ENCODE measurements at regions not wholly inside any gene's neighbourhood (a gene's known extent, or its start where the extent isn't known, plus 50 kb on each side); places are given as distances from the start of the nearest gene placed in this dataset.

DNA sequence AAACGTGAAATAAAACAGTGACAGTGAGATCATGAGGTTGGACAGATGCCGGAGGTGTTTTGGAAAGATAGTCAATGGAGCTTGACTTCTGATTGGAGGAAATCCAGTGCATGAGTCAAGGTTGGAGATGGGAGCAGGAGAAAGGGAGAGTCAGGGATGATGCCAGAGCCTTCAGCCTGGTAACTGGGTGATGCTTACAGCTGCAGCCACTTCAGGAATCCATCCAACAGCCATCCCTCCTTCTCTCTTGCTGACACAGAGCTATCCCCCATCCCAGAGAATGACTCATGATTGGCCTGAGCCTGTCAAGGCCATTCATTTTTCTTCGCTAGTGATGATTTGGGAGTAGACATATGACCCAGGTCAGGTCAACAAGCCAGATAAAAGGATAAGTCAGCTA is 112.8 kb downstream of the SAMD5 start:
- no peak for DNase-seq

GRCh38 chr6:147621961-147622360 is 113.5 kb downstream of the SAMD5 start:
- no peak for DNase-seq

DNA sequence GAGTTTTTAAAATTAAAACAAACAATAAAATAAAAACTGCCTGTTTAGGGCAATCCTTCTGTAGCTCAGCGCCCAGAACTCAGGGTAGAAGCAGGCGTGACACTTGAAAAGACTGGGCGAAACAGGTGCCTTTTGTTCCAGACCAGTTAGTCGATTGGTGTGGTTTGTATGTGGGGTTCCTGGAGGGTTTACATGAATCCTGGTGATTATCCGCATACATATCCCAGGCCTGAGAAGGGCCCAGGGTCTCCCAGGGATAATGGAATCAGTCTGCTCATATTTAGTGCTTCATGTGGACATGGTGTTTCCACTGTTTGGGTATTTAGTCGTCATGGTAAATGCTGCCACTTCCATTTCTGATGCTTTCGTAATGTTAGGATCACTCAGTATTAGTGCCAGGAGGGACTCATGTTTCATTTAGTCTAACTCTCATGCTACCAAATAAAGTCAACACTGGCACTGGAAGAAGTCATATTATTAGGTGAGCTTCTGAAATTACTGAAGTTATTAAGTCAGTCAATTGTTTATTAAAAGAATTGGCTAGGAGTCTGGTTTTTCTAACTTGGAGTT is 116.5 kb downstream of the SAMD5 start:
- DNase-seq: no peak

GRCh38 chr6:147625946-147626345 is 117.5 kb downstream of the SAMD5 start:
- DNase-seq: no peak

GRCh38 chr6:147627411-147627810 is 118.9 kb downstream of the SAMD5 start:
- no peak for DNase-seq

DNA sequence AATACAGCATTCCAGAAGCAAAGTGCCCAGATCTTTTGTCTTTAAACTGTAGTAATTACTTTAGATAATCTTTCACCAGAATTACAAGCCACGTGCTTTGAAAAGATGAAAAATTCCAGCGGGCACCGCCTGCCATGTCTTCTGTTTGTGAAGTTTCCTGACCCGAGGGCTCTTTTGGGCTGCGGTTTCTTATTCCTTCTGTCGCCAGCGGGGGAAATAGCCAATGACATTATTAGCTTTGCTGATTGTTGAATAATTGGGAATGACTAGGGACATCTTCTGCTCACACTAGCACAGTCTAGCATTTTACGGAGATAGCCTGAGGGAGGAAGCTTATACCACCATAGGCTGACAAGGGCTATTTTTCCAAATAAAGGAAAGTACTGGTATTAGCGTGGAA is 124.7 kb downstream of the SAMD5 start:
- no peak for DNase-seq

- no peak for DNase-seq
These were observed 129.2 kb downstream of the SAMD5 start for GRCh38 chr6:147637620-147638195.

GRCh38 chr6:147639279-147639678 is 130.8 kb downstream of the SAMD5 start:
- no peak for DNase-seq

DNA sequence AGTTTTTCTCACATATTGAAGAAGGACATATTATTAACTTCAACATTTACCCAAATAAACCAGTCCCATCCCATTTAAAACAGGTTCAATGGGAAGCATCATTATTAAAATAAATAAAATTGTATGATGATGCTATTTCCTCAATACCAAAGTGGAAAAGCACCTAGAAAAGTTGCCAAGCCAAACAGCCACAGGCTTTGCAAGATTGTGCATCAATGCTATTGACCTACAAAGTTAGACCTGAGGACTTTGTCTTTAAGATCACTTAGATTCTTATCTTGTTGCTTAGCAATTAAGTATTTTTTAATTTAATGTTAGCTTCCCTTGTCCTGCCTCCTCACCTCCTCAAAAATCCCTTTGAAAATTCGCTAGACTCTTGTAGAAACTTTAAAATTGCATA is 132.1 kb downstream of the SAMD5 start:
- DNase-seq: no peak

DNA sequence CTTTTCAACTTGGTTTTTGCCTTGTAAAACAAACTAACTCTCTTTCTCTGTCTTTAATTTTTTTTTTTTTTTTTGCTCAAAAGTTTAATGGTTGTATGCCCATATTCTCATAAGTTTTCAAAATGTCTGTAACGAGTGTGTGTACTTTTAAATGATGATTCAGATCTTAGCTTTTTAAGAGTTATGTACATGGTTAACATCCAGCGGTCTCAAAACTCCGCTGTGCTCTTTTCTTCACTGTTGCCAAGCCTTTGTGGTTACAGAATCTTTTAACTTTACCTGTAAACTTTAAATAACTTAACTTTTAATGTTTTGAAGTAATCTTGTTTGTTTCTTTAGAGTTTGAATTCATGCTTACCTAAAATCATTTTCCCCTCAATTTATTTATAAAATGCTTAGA is 133.0 kb downstream of the SAMD5 start:
- DNase-seq: no peak

GRCh38 chr6:147642458-147642857 is 134.0 kb downstream of the SAMD5 start:
- DNase-seq: no peak

GRCh38 chr6:147643341-147644200 is 135.1 kb downstream of the SAMD5 start:
- no peak for DNase-seq

DNA sequence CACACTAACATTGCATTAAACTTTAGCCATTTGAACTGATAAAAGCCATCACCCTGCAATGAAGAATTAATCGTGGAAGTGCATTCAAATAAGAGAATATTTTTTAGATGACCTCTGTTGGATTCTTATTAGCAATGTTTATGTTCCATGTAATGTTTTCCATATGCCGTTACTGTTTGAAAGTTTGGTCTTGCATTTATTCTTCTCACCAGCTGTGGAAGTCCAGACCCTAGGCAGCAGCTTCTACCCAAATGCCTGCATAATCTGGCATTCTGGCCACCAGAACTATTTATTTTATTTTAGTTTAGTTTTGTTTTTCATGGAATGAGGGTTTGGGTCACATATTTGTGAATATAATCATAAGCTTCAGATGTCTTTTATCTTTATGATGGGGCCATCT is 140.4 kb downstream of the SAMD5 start:
- DNase-seq: no peak

GRCh38 chr6:147651249-147652063 is 143.0 kb downstream of the SAMD5 start:
- no peak for DNase-seq

DNA sequence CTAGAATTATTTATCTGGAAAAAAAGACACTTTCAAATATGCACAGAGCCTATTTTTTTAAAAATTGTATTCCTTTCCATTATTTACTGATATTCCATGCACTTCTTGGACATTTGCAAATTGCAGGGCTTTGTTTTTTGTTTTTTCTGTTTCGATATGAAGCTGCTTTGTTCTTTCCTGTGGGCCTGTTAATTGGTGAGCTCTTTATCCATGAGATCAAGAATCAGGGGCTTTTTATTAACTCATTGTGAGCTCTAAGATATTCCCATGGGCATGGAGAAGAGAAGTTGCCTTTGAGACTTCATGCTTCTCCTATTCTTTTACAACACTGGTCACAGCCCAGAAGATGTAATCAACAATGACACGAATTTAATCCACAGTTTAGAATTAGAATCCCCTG is 145.1 kb downstream of the SAMD5 start:
- DNase-seq: no peak

DNA sequence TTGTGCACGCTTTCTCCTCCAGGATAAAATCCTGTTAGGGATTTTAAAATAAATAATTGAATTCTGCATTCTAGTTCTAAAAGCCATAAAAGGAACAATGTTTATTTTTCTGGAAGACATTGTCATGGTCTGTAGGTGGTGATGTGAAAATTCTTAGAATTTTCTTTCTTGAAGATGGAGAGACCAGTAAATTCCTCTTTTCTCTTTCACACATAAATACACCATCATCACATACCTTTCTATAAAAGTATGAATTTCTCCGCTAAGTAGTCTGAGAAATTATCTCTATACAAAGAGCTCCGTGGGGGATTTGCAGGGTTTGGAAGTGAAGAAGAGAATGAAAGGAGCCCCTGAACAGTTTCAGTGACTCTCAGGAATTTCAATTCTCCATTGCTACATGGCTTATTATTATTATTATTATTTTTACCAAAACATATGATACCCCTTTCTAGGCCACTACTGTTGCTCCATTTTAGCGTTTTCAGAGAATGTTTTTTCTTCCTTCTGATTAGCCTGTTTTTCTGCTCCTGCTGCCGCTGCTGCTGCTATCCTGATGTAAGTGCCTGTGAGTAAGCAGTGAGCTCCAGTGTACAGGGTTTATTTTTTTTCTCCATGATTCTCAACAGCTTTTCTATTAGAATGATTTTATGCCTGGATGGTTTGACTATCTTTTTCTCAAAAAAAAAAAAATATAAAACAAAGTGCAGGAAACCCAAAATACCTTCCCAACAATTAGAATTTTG is 145.8 kb downstream of the SAMD5 start:
- no peak for DNase-seq

DNA sequence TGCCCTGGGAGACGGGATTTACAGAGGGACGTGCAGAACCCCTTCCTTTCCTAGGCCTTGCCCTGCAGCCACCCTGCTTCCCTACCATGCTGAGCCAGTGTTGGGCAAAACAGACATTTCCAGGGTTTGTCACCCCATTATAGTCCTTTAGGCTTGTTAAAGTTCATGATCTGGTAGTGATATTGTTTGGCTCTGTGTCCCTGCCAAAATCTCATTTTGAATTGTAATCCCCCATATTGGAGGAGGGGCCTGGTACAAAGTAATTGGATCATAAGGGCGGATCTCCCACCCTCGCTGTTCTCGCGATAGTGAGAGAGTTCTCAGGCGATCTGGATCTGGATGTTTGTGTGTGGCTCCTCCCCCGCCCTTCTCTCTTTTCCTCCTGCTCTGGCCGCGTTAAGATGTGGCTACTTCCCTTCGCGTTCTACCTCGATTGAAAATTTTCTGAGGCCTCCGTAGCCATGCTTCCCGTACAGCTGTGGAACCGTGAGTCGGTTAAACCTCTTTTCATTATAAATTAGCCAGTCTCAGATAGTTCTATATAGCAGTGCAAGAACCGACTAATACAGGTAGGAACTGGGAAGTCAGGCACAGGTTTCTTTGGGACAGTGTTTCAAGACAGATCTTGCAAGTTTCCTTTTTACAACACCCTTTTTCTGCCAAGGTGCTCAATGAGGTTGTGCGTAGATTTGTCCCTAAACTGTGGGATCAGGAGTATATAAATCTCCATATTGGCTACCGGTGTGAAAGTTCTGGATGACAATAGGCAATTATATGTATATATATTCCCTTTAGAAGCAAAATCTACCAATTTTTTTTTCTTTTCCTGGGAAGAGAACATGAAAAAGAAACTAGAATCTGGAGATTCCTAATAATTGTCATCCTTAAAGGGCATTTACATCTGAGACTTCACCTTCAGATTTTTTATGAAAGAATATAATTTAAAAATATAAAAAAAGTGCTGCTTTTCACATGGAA is 152.1 kb downstream of the SAMD5 start:
- DNase-seq: no peak

GRCh38 chr6:147662646-147663045 is 154.2 kb downstream of the SAMD5 start:
- no peak for DNase-seq

- DNase-seq: no peak
These were observed 155.6 kb downstream of the SAMD5 start for GRCh38 chr6:147664092-147664491.

- no peak for DNase-seq
These were observed 157.8 kb downstream of the SAMD5 start for GRCh38 chr6:147666255-147666654.

DNA sequence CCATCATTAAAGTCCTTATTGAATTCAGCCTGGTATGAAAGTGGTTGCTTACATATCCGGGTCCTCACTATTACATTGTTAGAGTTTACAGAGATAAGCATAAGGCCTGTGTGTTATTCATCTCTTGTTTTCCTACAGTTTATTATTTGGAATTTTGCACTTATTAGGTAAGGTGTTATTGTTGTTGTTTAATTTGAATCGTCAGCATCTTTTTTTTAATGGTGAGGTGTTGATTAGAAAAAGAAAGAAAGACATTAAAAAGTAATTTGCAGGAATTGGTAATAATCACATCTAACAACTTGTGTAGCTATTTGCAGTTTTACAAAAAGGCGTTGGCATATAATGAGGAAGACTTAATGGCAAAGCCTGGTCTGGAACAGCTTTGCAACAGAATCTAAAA is 158.6 kb downstream of the SAMD5 start:
- DNase-seq: no peak

Measured in CD4-positive, alpha-beta T cell treated with Interleukin-17A for 4 hours (primary cell).